GM12873 (cell line): ENCODE measurements at regions not wholly inside any gene's neighbourhood (a gene's known extent, or its start where the extent isn't known, plus 50 kb on each side); places are given as distances from the start of the nearest gene placed in this dataset.

ENCODE experiments used
- CTCF ChIP-seq: IDR thresholded peaks from 2 replicates; pipeline ENCODE4 v1.5.1; 2012; ENCODE audit warnings: low read depth, mild to moderate bottlenecking, moderate library complexity, low read length, control low read depth; ENCODE audit not compliant: insufficient read depth; ENCODE audit errors: missing control alignments

- no peak for TF ChIP-seq CTCF
These were observed 121.7 kb upstream of the MARCKS start for GRCh38 chr6:113735491-113735890.

- no peak for TF ChIP-seq CTCF
These were observed 120.2 kb upstream of the MARCKS start for GRCh38 chr6:113736978-113737377.

- no peak for TF ChIP-seq CTCF
These were observed 118.0 kb upstream of the MARCKS start for GRCh38 chr6:113739041-113739655.

GRCh38 chr6:113741651-113742050 lies 115.5 kb upstream of the MARCKS start:
- no peak for TF ChIP-seq CTCF

GRCh38 chr6:113742342-113742741 lies 114.8 kb upstream of the MARCKS start:
- TF ChIP-seq CTCF = no peak

- TF ChIP-seq CTCF = no peak
These were observed 112.3 kb upstream of the MARCKS start for GRCh38 chr6:113744861-113745260.

GRCh38 chr6:113750151-113750855 lies 106.8 kb upstream of the MARCKS start:
- TF ChIP-seq CTCF = no peak
